Left lung (tissue), 4 donors: ENCODE measurements at regions not wholly inside any gene's neighbourhood (a gene's known extent, or its start where the extent isn't known, plus 50 kb on each side); places are given as distances from the start of the nearest gene placed in this dataset.

Source experiments
- ATAC-seq: fragments of 200-7000 bp; cut with Tn5 transposase; one replicate; pipeline ENCODE4 v1.9.1; 2020; ENCODE audit warnings: moderate library complexity
- DNase-seq, 4 donors: peaks; one replicate each; pipeline ENCODE4 v3.0.0-alpha.2; 2013 to 2020
- H3K27ac ChIP-seq, 2 donors: fragments of 200-600 bp; sonication (generic) in 1 of 2; one replicate each; pipeline versions ENCODE4 v1.5.0 to v1.8.0; 2020 to 2021
- H3K27me3 ChIP-seq, 2 donors: fragments of 200-600 bp; sonication (generic) in 1 of 2; one replicate each; pipeline versions ENCODE4 v1.5.0 to v1.8.0; 2020 to 2021
- H3K36me3 ChIP-seq, 2 donors: fragments of 200-600 bp; sonication (generic) in 1 of 2; one replicate each; pipeline versions ENCODE4 v1.5.0 to v1.8.0; 2020 to 2021
- H3K4me1 ChIP-seq, 2 donors: fragments of 200-600 bp; one replicate each; pipeline ENCODE4 v1.8.0; 2021
- H3K4me3 ChIP-seq, 2 donors: fragments of 200-600 bp; sonication (generic) in 1 of 2; one replicate each; pipeline versions ENCODE4 v1.5.0 to v1.8.0; 2020 to 2021; ENCODE audit warnings: mild to moderate bottlenecking in 1 of 2
- H3K9me3 ChIP-seq, 2 donors: fragments of 200-600 bp; sonication (generic) in 1 of 2; one replicate each; pipeline versions ENCODE4 v1.5.0 to v1.8.0; 2020 to 2021
- CTCF ChIP-seq, 2 donors: fragments of 200-600 bp; sonication (generic) in 1 of 2; IDR thresholded peaks; one replicate each; pipeline versions ENCODE4 v1.5.0 to v1.8.0; 2021; ENCODE audit warnings: antibody characterized with exemption in 2 of 2
- intact Hi-C, 2 donors: fragments of 100-400 bp; cut with DNase I; formaldehyde crosslinking; loops; one replicate each; pipeline versions ENCODE4 v1.11.2 to v1.14.2; 2022
- donor health status: DM: no; HTN: yes; CAD: no.
- donor health status: DM: no; HTN: no; CAD: no.

DNA sequence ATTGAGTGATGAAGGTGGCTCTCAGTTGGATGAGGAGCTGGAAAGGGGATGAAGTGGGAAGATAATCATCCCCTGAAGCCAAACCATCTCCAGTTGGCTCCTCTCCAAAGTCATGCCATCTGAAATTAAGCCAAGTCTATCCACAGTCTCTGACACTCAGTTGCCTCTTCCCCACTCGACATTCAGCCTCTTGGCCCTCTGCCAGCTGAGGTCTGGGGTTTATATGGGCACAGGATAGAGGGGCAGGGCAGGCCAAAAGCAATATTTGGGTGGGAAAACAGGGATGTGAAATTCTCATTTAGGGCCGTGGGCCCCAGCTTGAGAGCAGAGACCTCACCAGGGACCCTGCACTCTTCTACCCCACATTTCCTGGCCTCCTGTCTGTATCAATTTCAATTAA is 85.9 kb downstream of the SLITRK1 start:
- no peak for TF ChIP-seq CTCF (IDR thresholded peaks at IDR 0.05)
- Histone ChIP-seq H3K9me3 (no peaks in the 10 kb centered on the region), H3K4me3 (no peak overlapping the region), H3K27me3 (no peaks in the 10 kb centered on the region), H3K4me1 (no peaks in the 10 kb centered on the region), H3K27ac (no peak overlapping the region), H3K36me3 (no peaks in the 10 kb centered on the region)
- ATAC-seq, result no peak
- intact Hi-C loops, result no loop called here
- DNase-seq, result no peak

DNA sequence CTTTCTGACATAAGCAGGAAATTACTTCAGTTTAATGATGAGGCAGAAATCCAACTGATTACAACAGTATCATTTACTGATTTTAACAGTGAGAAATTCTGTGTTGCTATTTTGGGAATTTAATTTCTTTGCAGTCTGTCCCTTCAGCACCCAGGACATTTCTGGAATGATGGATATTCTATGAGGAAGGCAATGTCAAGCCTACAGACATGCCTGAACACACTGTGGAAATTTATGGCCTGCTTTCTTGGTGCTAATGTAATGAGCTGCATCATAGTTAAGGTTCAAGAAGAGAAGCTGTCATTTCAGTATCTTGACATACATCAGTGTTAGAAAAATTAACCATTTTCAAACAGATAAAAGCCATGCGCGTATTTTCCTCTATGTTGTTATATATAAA is 87.7 kb downstream of the SLITRK1 start:
- no peak for TF ChIP-seq CTCF (IDR thresholded peaks at IDR 0.05)
- no peak for DNase-seq

GRCh38 chr13:83780227-83780626 is 102.0 kb downstream of the SLITRK1 start:
- H3K27me3 ChIP-seq, result no peaks in the 10 kb centered on the region
- no peak overlapping the region for H3K27ac ChIP-seq
- H3K4me3 ChIP-seq, result no peak overlapping the region
- intact Hi-C loops, result no loop called here
- H3K9me3 ChIP-seq, result peaks cover 0 to 10% of the 10 kb centered on the region in 2 donors
- no peaks in the 10 kb centered on the region for H3K4me1 ChIP-seq
- DNase-seq (no peak), ATAC-seq (peak; percentile 57)
- H3K36me3 ChIP-seq, result no peaks in the 10 kb centered on the region
- no peak for TF ChIP-seq CTCF (IDR thresholded peaks at IDR 0.05)

More for the DNA sequence above, 87.7 kb downstream of the SLITRK1 start:
- no peak for ATAC-seq
- Histone ChIP-seq H3K36me3 (no peaks in the 10 kb centered on the region), H3K27ac (no peak overlapping the region), H3K27me3 (no peaks in the 10 kb centered on the region), H3K9me3 (no peaks in the 10 kb centered on the region), H3K4me1 (no peaks in the 10 kb centered on the region), H3K4me3 (no peak overlapping the region)
- intact Hi-C loops, result no loop called here

GRCh38 chr13:83773961-83774360 is 108.3 kb downstream of the SLITRK1 start:
- no peaks in the 10 kb centered on the region for H3K9me3 ChIP-seq
- no peaks in the 10 kb centered on the region for H3K27me3 ChIP-seq
- TF ChIP-seq CTCF (IDR thresholded peaks at IDR 0.05), result no peak
- H3K36me3 ChIP-seq, result no peaks in the 10 kb centered on the region
- H3K27ac ChIP-seq, result no peak overlapping the region
- H3K4me3 ChIP-seq, result no peak overlapping the region
- ATAC-seq, result no peak
- DNase-seq, result no peak
- intact Hi-C loops, result no loop called here
- no peaks in the 10 kb centered on the region for H3K4me1 ChIP-seq

DNA sequence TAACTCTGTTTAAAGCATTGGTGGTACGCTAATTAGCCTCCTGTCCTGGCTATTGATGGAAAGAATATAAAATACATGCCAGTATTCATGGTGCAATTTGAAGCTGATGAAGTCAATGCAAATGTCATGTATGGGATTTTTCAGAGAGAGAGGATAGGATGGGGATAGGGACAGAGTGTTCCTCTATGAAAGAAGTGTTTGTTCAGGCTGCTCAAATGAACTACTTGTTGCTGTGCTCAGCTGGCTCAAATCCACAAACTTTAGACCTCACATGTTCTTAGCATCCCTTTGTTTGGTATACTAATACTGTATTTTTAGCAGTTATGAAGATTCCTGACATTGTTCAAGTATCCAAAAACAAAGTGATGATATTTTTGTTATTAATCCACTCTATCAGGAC is 116.5 kb downstream of the SLITRK1 start:
- TF ChIP-seq CTCF (IDR thresholded peaks at IDR 0.05), result no peak

More for the DNA sequence above, 116.5 kb downstream of the SLITRK1 start:
- DNase-seq, result no peak
- no peak overlapping the region for H3K27ac ChIP-seq
- no peaks in the 10 kb centered on the region for H3K4me1 ChIP-seq
- H3K9me3 ChIP-seq, result peaks cover 0 to 3% of the 10 kb centered on the region in 2 donors
- ATAC-seq, result no peak
- H3K27me3 ChIP-seq, result no peaks in the 10 kb centered on the region
- no peaks in the 10 kb centered on the region for H3K36me3 ChIP-seq
- no peak overlapping the region for H3K4me3 ChIP-seq
- intact Hi-C loops, result no loop called here
